ENCODE measurements at regions not wholly inside any gene's neighbourhood (a gene's known extent, or its start where the extent isn't known, plus 50 kb on each side); places are given as distances from the start of the nearest gene placed in this dataset.
A peak's percentile ranks its signal among the peaks of the same experiment; 100 is the strongest.

DNA sequence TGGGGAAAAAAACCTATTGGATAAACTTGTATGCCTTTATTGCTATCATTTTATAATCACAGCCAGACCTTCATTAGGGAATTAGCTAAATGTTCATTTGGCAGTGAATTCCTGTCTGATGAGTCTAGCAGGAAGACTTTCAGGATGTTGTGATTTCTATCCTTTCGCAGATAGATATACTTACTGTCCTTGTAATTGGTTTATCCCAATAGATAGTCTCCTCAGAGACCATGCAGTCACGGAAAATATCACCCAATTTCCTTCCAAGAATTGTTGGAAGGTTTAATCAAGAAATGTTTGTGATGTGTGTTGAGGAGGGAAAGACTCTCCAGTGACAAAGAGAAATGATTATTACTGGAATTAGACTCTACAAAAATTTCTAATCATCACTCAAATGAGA, 1937.9 kb upstream of the WWC1 start:
- DNase-seq (ENCODE audit: low read depth in 2 of 3, low spot score in 2 of 3) = no peak

DNA sequence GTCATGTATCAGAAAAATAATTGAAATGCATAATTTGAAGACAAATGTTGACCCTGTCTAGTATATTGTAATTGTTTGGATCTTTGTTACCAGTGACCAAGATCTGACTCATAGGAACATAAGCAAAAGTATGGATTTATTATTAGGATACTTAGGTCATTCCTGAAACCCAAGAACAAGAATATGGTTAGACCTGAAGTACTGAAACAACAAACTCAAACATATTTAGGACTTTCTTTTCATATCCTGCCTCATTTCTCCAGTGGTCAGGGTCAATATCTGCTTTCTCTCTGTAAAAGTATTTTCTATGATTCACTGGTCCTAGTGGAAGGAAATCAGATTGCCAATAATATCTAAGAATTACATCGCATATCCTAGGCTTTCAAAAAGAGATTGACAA, 1937.1 kb upstream of the WWC1 start:
- DNase-seq (ENCODE audit: low read depth in 2 of 3, low spot score in 2 of 3) = no peak

DNA sequence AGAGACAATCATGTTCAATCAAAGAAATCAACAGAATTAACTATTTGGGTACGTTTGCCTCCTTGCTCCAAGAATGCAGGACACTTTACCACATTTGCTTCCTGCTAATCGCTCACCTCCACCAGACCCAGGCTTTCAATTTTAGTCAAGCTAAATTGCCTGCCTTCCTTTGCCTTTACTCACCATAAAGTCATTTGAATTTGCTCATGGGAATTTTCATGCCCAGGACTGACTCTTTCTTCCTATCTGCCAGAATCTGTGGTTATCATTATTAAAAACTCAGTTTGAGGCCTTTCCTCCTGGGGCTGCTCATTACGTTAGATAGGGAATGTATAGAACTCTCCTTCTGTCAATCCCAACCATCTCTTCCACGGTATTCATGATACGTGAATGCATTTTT, 1935.3 kb upstream of the WWC1 start:
- DNase-seq (ENCODE audit: low read depth in 2 of 3, low spot score in 2 of 3) = no peak

DNA sequence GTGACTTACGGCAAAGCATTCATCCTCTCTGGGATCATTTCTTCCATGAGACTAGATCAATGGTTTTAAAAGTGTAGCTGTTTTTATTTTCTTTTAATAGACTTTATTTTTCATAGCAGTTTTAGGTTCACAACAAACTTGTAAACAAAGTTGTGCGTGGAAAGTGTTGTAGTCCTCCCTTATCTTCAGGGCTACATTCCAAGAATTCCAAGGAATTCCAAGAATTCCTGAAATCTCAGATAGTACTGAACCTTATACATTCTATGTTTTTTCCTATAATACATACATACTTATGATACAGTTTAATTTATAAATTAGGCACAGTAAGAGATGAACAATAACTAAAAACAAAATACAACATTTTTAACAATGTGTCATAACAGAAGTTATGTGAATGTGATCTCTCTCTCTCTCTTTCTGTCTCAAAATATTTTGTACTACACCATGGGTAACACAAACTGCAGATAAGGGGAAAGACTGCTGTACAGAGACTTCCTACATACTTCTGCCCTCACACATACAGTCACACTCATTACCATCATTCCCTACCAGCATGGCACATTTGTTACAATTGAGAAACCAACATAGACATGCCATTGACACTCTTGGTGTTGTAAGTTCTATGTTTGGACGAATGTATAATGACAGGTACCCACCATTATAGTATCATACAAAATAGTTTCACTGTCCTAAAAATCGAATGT, 1933.2 kb upstream of the WWC1 start:
- DNase-seq (ENCODE audit: low read depth in 2 of 3, low spot score in 2 of 3) = no peak

DNA sequence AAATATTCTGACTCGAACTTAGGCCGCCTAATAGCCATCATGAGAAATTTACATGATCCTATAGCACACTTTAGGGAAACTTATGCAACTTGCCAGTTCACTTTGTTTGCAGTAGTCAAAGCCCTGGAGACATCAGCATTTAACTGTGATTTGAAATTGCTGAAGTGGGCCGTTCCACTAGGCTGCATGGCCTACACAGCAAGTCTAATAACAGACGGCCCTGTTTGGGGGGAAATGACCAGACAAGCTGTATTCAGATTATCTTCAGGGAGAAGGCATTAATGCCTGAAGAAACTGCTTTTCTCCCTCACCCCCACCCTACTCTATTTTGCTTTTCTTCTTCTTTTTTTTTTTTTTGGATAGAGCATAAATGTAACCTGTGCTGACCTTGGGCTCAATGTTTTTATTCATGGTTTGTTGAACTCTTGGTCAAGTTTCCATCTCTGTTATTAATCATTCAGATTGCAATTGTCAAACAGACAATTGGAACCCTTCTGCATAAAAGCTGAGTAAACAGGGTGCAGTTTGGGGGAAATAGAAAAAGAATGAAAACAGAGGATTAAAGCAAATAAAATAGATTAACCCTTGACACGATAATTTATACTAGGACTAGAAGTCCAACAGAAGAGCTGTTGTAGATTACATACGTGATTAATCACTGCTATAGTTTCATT, 1928.2 kb upstream of the WWC1 start:
- no peak for DNase-seq (ENCODE audit: low read depth in 2 of 3, low spot score in 2 of 3)

DNA sequence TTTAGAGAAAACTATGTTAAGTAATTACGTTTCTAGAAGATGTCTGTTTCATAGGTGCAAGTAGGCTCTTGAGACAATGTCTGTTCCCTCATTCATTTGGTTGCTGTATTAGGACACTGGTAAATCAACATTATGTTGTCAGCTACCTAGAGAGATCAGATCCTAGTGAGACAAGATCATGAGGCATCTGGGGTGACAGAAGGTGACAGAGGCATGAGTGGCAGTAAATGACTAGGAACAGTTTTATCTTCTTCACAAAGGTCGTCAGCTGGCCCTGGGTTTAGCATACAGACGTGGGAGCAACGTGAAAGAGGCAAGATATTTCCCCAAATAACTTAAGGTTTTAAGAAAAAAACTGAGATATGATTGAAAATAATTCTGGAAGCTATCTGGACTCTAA, 1926.3 kb upstream of the WWC1 start:
- DNase-seq (ENCODE audit: low read depth in 2 of 3, low spot score in 2 of 3) = no peak

DNA sequence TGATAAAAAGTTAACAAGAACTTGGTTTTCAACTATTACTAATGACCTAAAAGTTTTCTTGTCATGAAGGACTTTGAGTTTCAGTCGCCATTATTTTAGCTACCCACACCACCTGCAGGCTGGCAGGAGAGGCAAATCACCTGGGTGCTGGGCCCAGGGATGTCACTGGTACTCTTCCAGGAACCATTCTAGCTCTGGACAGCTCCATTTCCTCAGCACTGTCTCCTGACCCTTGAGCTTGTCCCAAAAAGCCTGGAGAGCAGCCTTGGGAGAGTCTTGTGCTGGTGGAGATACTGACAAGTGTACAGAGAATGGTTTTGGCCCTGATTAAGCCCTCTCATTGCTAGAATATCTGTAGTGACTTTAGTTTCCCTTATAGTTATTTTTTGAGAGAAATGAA, 1924.1 kb upstream of the WWC1 start:
- no peak for DNase-seq (ENCODE audit: low read depth in 2 of 3, low spot score in 2 of 3)

DNA sequence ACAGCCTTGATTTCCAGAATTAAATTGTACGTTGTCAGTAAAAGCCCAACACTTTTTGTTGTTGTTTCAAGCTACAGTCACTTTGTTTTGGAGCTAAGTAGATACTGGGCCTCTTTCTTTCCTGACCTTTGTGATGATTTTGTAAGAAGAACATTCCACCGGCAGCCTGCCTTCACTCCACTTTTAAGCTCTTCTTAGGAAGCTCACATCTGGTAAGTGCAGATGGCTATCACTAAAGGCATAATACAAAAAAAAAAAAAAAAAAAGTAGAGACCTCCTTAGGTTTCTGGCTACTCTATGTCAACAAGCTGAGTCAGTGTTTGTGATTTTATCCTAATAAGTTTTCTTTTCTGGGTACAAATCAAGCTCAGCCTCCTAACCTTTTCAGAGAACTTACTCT, 1922.1 kb upstream of the WWC1 start:
- no peak for DNase-seq (ENCODE audit: low read depth in 2 of 3, low spot score in 2 of 3)

DNA sequence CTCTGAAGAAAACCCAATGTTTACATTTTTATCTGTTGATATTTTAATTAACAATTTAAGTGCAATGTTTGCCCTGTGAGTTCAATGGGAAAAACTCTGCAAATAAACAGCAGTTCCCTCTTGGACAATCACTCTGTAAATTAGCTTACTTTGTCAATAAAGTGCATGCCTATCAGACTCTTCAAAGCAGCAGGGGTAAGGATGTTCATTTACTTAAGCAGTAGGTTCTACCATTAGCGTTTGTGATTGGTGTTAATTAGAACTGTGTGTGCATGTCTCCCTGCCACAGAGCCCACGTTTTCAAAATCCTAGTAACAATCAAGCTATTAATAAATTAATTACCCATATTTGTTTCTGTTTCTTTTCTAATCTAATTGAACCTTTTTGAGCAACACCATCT, 1921.6 kb upstream of the WWC1 start:
- DNase-seq (ENCODE audit: low read depth in 2 of 3, low spot score in 2 of 3) = no peak

DNA sequence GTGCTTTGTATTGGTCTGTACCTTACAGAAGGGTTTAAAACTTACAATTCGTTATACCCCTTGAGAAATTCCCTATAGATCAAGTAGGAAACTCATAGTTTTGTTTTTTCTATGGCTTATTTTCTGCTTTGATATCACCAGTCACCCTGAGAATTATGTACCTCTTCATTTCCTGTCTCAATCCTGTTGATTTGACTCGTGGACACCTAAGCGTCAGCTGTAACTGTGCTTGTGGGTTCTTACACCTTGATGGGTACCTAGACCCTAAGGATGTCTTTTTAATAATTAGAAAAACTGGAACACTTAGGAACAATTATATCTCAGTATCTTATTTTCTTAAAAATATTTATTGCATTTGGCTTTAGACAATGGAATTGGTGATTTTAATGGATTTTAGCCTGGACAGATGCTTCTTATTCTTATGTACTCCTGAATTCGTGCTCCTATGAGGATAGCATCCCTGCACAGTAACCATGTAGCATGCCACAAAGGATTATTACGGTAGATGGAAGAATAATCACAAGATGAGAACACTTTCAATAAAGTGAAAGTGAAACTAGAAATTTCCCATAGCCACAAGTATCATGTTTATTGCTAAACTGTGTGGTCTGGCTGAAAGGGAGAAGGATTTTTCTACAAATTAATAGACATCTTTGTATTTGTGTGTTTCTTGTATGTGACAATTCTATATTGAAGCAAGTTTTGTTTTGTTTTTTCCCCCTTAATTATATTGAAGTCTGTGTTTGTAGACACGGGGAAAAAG, 1920.3 kb upstream of the WWC1 start:
- DNase-seq (ENCODE audit: low read depth in 2 of 3, low spot score in 2 of 3) = peak in 1 of 3 donors; percentile 11

DNA sequence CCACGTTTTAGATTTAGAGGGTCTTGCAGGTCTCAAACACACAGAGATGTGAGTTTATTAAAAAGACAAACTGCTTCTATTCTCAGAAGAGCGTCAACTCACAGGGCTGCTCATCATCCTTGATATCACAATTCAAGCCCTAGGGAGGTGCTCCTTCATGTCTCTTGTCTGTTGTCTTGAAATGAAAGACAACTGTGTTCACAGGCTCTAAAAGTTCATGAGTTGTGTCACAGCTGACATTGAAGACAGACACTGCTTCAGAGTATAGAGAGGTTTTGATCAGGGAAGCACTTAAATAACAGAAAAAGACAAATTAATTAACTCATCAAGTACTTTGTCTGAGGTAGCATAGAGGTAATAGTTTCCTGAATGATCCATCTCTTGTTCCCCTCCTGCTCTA, 1917.6 kb upstream of the WWC1 start:
- no peak for DNase-seq (ENCODE audit: low read depth in 2 of 3, low spot score in 2 of 3)

DNA sequence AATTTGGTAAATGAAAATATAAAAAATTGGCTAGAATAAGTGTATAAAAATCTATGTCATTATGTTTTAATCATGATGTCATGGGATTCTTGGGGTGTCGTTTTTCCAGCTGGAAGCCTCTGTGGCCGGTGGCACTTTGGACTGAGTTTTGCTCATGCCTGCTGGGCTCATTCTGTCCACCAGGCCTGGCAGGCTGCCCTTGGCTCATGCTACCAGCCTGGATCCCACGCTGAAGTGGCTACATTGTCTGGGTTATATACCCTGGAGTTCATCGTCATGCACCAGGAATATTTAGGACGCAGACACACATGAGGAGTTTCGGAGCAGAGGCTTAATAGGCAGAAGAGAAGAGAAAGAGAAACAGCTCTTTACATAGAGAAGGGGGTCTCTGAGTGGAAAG, 1913.7 kb upstream of the WWC1 start:
- no peak for DNase-seq (ENCODE audit: low read depth in 2 of 3, low spot score in 2 of 3)

DNA sequence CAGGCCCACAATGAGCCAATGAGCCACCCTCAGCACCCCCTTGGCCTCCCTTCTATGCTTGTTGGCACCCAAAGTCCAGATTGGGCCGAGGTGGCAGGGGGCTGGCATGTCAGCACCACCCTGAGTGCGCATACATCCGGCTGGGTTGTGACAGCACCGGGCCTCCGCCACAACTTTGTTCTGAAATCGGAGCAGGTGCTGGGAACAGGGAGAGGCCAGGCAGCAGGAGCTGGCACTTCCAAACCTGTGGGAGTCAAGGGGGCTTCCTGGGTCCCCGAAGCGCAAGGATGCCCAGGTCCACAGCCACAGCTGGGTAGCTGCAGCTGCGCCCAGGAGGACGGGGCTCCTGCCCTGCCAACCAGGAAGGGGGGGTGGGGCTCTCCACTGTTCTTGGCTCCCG, 1911.9 kb upstream of the WWC1 start:
- no peak for DNase-seq (ENCODE audit: low read depth in 2 of 3, low spot score in 2 of 3)

DNA sequence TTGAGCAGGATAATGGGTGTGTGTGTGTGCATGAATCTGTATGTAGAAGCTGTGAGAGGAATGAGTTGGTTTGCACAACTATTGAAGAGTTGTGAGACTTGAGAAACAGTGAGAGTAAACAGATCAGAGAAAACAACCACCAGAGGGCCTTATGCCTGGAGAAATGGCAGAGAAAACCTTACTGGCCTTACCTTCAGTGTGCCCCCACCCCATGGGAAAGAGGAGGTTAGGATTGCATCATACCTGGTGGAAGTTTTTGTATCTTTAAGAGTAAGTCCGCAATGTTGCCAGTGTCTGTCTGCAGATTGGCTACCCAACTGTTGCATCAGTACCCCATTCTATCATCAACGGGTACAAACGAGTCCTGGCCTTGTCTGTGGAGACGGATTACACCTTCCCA, 1909.4 kb upstream of the WWC1 start:
- DNase-seq (ENCODE audit: low read depth in 2 of 3, low spot score in 2 of 3) = no peak

DNA sequence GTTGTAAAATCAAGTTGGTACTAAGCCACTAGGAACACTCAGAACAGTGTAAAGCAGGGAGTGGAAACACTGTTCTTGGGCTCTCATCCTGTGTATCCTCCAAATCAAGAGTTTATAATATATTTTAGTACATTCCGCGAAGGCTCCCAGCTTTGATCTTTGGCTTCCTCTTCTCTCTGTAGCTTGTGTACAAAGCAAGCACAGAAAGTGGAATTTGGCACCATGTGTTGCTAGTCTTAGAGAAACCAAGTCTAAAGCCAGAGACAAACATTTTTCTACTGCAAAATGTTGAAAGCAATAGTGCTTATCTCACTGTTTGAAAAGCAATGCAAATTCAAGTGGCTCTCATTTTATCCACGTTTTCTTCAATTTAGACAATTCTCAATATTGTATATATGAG, 1893.3 kb upstream of the WWC1 start:
- no peak for DNase-seq (ENCODE audit: low read depth in 2 of 3, low spot score in 2 of 3)

DNA sequence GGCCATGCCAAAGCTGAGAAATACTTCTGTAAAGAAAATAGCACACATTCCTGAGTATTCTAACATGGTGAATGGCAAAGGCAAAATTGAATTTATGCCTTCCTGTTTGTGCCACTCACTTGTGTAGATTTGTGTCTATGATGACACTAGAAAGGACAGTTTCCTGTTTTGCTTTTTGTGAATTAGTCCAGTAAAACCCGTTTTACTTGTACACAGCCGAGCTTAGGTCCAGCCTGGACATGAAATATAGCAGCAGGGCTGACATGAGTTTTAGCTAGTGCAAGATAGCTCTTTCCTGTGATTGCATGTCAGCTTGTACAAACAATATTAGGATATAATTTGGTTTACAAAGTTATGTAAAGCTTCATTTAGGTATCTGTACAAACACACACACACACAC, 1891.7 kb upstream of the WWC1 start:
- no peak for DNase-seq (ENCODE audit: low read depth in 2 of 3, low spot score in 2 of 3)

DNA sequence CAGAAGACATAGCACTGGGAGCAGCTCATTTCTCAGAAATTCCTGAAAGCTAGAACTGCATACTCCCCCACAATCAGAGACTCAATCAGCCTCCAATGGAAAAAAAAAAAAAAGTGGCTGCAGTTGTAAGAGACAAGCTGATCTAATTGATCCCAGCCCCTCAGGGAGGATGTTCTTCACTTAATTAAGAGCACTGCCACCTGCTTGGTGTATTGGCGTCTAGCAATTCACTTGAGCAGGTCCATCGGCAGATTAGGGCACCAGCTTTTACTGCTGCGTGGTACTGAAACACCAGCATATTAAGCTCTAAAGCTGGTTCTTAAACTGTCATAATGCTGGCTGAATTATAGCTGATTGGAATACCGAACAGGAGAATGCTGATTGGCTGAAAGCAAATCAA, 1890.1 kb upstream of the WWC1 start:
- no peak for DNase-seq (ENCODE audit: low read depth in 2 of 3, low spot score in 2 of 3)

DNA sequence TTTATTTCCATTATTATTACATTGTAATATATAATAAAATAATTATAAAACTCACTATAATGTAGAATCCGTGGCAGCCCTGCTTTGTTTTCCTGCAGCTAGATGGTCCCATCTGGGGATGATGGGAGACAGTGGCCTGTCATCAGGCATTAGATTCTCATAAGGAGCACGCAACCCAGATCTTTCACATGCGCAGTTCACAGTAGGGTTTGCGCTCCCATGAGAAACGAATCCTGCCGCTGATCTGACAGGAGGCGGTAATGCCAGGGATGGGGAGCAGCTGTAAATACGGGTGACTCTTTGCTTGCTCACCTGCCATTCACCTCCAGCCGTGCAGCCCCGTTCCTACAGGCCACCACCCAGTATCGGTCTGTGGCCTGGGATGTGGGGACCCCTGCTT, 1879.3 kb upstream of the WWC1 start:
- DNase-seq (ENCODE audit: low read depth in 2 of 3, low spot score in 2 of 3) = no peak

DNA sequence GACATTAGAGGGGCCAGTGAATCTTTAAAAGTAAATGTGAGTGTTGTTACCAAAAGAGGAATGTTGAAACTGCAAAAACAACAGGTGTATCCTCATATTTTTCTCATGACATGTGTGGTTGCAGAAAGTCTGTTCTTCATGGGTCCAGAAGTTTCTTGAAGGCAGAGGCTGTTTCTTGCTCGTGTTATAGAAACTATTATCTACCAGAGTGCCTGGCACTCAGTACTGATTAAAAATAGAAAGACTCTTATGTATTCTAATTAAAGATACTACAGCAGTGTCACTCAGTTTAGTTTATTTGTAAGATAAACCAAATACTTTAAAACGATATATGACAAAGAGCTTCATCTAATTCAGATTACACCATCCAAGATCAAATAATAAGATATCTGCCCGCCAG, 1864.2 kb upstream of the WWC1 start:
- DNase-seq (ENCODE audit: low read depth in 2 of 3, low spot score in 2 of 3) = no peak

DNA sequence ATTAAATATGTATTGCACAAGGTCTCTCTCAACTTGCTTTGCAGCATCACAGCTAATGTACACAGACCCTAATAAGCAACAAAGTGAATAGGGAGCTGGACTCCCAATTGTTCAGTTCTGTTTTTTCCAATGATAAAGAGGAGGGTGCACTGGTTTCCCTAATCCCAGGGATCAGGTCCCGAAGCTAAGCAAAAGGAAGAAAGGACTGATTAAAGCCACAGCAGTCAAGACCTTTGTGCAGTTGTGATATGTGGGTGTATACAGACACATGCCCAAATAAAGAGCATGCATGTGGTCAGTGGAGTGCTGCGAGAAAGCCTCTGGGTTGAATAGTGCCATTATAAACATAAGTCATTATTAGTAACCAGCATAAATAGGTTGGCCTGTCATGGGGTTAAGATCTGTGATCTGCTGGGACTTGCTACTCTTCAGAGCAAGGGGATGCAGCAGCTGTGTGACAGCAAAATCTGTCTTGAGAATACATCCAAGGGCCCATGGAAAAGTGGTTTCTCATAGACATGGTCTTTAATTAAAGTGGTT, 1863.1 kb upstream of the WWC1 start:
- DNase-seq (ENCODE audit: low read depth in 2 of 3, low spot score in 2 of 3) = no peak

DNA sequence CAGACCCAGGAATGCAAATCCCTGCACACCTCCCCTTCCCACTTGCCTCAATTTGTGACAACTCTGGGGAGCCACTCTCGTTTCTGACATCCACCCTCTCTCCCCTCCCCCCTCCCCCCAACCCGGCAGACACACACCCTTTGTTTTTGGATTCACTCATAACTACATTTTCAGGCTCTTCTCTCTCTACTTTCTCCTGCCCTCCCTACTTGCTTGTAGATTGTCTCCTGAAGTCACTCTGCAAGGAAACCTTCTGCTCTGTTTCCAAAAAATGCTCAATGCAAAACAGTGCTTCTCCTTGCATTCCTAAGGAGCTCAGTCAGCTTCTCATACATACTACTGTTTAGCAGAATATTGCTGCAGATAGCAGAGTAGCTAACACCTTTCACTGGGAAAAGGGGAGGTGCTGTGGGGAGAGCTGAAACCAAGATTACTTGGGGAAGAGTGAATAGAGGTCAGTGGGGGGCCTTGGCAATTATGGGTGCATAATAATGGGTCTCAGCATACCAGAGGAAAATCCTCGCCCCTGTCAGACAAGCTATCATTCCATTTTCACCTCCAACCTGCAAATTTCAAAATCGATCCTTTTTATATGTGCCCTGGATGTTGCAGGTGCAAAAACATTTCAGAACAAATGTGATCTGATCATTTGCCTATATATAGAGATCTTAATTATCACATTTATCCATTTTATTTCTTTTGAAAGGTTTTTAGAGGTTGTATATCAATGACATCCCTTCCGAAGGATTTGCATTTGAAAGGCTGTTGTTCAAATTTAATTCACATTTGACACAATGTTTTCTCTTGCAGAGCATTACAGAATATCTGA, 1860.7 kb upstream of the WWC1 start:
- no peak for DNase-seq (ENCODE audit: low read depth in 2 of 3, low spot score in 2 of 3)

Measured in hematopoietic multipotent progenitor cell (in vitro differentiated cells).